Central memory CD4-positive, alpha-beta T cell (primary cell): ENCODE measurements at regions not wholly inside any gene's neighbourhood (a gene's known extent, or its start where the extent isn't known, plus 50 kb on each side); places are given as distances from the start of the nearest gene placed in this dataset.

Experiments used
- DNase-seq: peaks from one replicate; pipeline ENCODE4 v3.0.0; 2022

DNA sequence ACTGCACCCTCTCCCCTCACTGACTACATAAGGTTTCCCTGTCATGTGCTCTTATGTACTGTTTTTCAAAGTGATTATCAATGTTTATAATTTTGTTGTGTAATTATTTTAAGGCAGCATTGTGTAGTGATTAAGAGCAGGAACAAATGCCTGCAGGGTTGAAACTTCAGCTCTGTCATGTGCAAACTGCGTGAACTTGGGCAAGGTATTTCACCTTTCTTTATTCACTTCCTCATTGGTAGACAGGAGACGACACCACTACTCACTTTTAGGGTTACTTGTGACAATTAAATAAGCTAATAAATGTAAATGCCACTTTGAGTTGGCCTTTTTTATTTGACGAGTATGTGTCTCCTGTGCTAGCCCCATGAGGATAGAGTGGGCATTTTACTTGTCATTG lies 86.5 kb upstream of the E2F8 start:
- no peak for DNase-seq

GRCh38 chr11:19326499-19326898 lies 85.8 kb upstream of the E2F8 start:
- no peak for DNase-seq

DNA sequence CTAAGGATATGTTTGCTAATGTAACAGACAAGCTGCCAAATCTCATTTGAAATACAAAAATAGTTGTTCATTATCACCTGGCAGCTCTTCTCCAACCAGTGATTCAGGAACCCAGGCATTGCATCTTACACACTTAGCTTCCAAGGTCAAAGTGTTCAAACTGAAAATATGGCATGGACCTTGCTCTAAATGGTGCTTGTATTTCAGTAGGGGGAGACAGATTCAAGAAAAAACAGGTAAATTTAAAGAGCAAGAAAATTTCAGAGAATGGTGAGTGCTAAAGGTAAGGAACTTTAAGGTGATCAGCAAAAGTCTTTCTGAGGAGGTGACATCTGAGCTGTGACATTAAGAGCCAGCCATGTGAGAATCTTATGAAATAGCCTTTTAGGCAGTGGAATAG lies 82.8 kb upstream of the E2F8 start:
- no peak for DNase-seq

GRCh38 chr11:19321351-19321750 lies 80.6 kb upstream of the E2F8 start:
- no peak for DNase-seq

- no peak for DNase-seq
These were observed 80.1 kb upstream of the E2F8 start for GRCh38 chr11:19320827-19321226.

DNA sequence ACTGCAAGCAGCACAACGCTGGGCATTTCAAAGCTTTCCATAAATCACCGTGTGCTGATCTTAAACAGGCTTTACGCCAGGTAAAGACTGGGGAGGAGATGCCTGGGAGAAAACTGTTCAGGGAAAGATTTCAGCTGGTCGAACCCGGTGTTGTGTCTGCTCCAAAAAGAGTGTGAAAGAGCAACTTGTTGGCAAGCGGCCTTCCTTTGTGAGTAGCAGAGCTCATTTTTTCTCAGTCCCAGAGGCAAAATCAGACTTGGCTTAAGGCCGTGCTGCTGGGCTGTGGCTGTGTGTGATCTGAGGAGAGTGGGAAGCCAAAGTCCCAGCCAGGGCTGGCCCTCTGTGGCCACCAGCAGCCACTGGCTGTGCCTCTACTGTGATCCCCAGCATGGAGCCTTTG lies 75.7 kb upstream of the E2F8 start:
- DNase-seq: no peak

DNA sequence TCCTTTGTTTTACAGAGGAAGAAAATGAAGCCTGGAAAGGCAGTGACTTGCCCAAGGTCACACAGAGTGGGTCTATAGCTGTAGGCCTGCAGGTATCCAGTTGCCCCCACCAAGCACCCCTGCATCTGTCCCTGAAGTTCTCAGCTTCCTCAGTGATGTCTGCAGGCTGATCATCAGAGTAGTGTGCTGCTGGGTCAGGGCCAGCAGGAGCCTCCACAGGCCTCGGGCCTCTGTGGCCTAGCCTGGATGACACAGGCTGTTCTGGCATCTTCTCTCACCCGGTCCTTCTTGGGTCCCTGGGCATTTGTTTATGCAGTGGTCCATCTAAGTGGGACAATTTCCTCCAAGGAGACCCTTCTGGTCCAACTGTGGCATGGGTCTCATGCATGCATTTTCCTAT lies 74.8 kb upstream of the E2F8 start:
- DNase-seq: no peak

DNA sequence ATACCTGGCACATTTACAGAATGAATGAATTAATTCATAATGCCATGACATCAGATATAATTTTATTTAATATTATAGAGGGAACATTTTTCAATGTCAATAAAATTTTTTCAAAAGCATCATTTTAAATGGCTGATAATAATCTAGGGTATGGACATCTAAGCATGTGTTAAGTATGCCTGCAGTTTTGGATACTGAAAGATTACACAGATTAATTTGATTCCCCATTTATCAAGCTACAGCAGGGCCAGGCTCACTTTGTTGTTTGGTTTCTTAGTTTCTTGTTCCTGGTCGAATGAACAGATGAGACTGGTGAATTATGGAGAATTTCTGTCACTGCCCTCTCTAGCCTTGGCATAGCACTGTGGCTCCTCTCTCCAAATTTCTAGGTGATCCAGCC lies 72.4 kb upstream of the E2F8 start:
- no peak for DNase-seq

DNA sequence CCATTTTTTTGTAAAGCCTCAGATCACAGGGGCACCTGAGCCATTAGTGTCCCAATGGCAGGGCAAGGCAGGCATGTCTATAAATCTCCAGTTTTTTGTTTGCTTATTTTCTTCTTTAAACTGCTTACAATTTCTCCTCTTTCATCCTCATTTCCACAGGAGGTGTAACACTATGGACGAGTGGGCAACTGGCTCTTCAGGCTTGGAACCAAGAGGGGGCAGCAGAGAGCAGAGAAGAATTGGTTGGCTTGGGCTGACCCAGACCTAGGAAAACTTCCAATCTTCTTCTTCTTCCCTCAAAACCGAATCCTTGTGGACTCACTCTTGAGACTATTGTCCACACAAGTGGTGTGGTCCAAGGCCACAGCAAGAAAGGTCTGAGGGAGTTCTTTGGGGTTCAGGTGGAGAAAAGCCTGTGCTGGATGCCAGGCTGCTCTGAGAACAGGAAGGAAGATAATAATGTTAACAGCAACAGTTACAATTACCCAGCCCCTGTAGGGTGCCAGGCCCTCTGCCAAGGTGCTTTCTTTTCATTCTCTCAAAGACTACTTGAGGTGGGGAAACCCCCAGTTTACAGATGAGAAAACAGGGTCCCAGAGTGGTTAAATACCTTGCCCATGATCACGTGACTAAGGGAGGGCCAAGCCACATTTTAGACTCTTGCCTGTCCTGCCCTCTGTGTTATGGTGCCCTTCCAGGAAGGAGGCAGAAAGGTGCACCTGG lies 70.7 kb upstream of the E2F8 start:
- DNase-seq: no peak

DNA sequence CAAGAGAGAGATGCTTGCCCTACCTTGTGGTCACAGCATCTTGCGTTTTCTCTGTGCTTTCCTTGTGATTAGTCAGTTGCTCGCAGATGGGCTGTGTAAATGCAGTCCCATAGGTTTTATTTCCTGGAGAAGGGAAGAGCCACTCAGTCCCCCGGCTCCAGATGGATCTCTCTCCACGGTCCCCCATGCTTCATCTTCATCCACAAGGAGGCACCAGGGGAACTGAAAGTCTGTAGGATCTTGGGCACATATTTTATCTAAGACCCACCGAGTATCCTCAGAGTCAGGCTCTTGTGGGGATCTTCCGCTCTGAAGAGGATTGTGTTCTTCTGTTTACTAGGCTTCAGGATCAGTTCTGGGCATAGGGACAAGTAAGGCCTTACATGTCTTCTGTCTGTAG lies 66.8 kb upstream of the E2F8 start:
- DNase-seq: no peak

GRCh38 chr11:19306179-19306944 lies 65.6 kb upstream of the E2F8 start:
- DNase-seq: no peak

GRCh38 chr11:19301361-19301760 lies 60.6 kb upstream of the E2F8 start:
- no peak for DNase-seq

DNA sequence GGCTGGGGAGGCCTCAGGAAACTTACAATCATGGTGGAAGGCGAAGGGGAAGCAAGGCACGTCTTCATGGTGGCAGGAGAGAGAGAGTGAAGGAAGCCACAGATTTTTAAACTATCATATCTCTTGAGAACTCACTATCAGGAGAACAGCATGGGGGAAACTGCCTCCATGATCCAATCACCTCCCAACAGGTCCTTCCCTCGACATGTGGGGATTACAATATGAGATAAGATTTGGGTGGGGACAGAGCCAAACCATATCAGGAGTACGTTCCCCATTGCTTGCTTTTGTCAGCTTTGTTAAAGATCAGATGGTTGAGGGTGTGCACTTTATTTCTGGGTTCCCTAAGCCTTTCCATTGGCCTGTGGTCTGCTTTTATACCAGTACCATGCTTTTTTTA lies 53.7 kb upstream of the E2F8 start:
- DNase-seq: no peak

- DNase-seq: no peak
These were observed 50.3 kb upstream of the E2F8 start for GRCh38 chr11:19291064-19291463.
